ENCODE measurements at regions not wholly inside any gene's neighbourhood (a gene's known extent, or its start where the extent isn't known, plus 50 kb on each side); places are given as distances from the start of the nearest gene placed in this dataset.

- no peak overlapping the region for H3K27ac ChIP-seq
- TF ChIP-seq CTCF (conservative IDR thresholded peaks at IDR 0.05), result no peak
Observed at GRCh38 chr4:83658806-83659205, 122.9 kb downstream of the GPAT3 start.

DNA sequence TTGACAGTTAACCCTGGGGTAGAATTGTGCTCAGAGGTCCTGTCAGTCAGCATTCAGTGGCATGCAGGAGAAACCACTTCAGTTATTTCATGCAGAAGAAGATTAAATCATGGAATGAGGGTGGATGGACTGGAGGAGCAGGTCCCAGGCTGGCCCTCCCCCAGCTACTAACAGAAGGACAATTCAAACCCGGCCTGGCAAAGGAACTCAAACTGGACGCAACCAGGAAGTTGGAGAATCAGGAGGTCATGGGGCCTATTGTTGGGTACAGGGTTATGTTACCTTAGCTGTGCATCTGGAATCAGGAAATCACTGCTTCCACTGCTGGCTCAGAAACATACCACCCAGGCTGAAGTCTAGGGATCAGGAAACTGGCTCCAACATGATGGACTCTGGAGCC, 121.4 kb downstream of the GPAT3 start:
- no peak for TF ChIP-seq CTCF (conservative IDR thresholded peaks at IDR 0.05)
- H3K27ac ChIP-seq, result no peak overlapping the region
